ENCODE measurements at regions not wholly inside any gene's neighbourhood (a gene's known extent, or its start where the extent isn't known, plus 50 kb on each side); places are given as distances from the start of the nearest gene placed in this dataset.

GRCh38 chr21:19048098-19048672 is 644.6 kb upstream of the TMPRSS15 start:
- H2AK5ac ChIP-seq (ENCODE audit: low read length, severe bottlenecking) = no peak overlapping the region
- no peaks in the 10 kb centered on the region for H3K27me3 ChIP-seq (ENCODE audit: control insufficient read depth in 1 of 2, insufficient read depth in 1 of 2, low read length in 2 of 2)
- no peak overlapping the region for H2AFZ ChIP-seq (ENCODE audit: low read depth, low read length)
- no peak overlapping the region for H3K23ac ChIP-seq (ENCODE audit: low read length in 2 of 2)
- 56% methylated on average over 4 of the region's 4 CpGs for WGBS
- H4K8ac ChIP-seq (ENCODE audit: low read length) = no peak overlapping the region
- no peaks in the 10 kb centered on the region for H3K36me3 ChIP-seq (ENCODE audit: control insufficient read depth in 1 of 2, insufficient read depth in 2 of 2, low read depth in 1 of 2, low read length in 2 of 2)
- no peak overlapping the region for H3K14ac ChIP-seq (ENCODE audit: low read length in 2 of 2)
- no peak overlapping the region for H3K4me3 ChIP-seq (ENCODE audit: insufficient read depth in 1 of 2, low read depth in 1 of 2, low read length in 2 of 2)
- H3K4me2 ChIP-seq (ENCODE audit: low read length, poor library complexity, severe bottlenecking) = no peak overlapping the region
- no peak overlapping the region for H2BK120ac ChIP-seq (ENCODE audit: low read depth, low read length)
- no peak overlapping the region for H2BK15ac ChIP-seq (ENCODE audit: low read depth, poor library complexity, severe bottlenecking)
- H3K79me1 ChIP-seq (replicated peaks; ENCODE audit: low read length, poor library complexity, severe bottlenecking) = no peaks in the 10 kb centered on the region
- no peak overlapping the region for H3K27ac ChIP-seq (ENCODE audit: low read length, poor library complexity, severe bottlenecking)
- no peaks in the 10 kb centered on the region for H3K4me1 ChIP-seq (ENCODE audit: control insufficient read depth, insufficient read depth, low read depth, low read length)
- H3K4ac ChIP-seq (ENCODE audit: low read depth in 1 of 2, low read length in 2 of 2) = no peak overlapping the region
- H2BK5ac ChIP-seq (ENCODE audit: low read depth, low read length, poor library complexity, severe bottlenecking) = no peak overlapping the region
- H4K91ac ChIP-seq (ENCODE audit: low read length) = no peak overlapping the region
- H3K18ac ChIP-seq (ENCODE audit: low read depth in 1 of 2, low read length in 2 of 2) = no peak overlapping the region
- no peak overlapping the region for H2BK12ac ChIP-seq (ENCODE audit: low read length in 2 of 2)
- no peak for DNase-seq
- H3K9me3 ChIP-seq (ENCODE audit: control insufficient read depth, low read length) = peaks cover 18% of the 10 kb centered on the region
- H3K9ac ChIP-seq (ENCODE audit: low read length) = no peak overlapping the region

- no peak overlapping the region for H2BK120ac ChIP-seq (ENCODE audit: low read depth, low read length)
Observed at GRCh38 chr21:19049567-19049966, 646.0 kb upstream of the TMPRSS15 start.

GRCh38 chr21:19065164-19065563 is 661.6 kb upstream of the TMPRSS15 start:
- no peak overlapping the region for H2AK5ac ChIP-seq (ENCODE audit: low read length, severe bottlenecking)
- H4K91ac ChIP-seq (ENCODE audit: low read length) = no peak overlapping the region
- no peak overlapping the region for H3K14ac ChIP-seq (ENCODE audit: low read length in 2 of 2)
- H3K9me3 ChIP-seq (ENCODE audit: control insufficient read depth, low read length) = peaks cover 12% of the 10 kb centered on the region
- DNase-seq = no peak
- no peak overlapping the region for H2BK120ac ChIP-seq (ENCODE audit: low read depth, low read length)
- no peak overlapping the region for H3K4ac ChIP-seq (ENCODE audit: low read depth in 1 of 2, low read length in 2 of 2)
- WGBS = 77% methylated on average over 5 of the region's 8 CpGs
- H3K4me2 ChIP-seq (ENCODE audit: low read length, poor library complexity, severe bottlenecking) = no peak overlapping the region
- H3K79me1 ChIP-seq (replicated peaks; ENCODE audit: low read length, poor library complexity, severe bottlenecking) = no peaks in the 10 kb centered on the region
- H4K8ac ChIP-seq (ENCODE audit: low read length) = no peak overlapping the region
- H3K18ac ChIP-seq (ENCODE audit: low read depth in 1 of 2, low read length in 2 of 2) = no peak overlapping the region
- no peaks in the 10 kb centered on the region for H3K27me3 ChIP-seq (ENCODE audit: control insufficient read depth in 1 of 2, insufficient read depth in 1 of 2, low read length in 2 of 2)
- H2BK15ac ChIP-seq (ENCODE audit: low read depth, poor library complexity, severe bottlenecking) = no peak overlapping the region
- no peak overlapping the region for H2BK5ac ChIP-seq (ENCODE audit: low read depth, low read length, poor library complexity, severe bottlenecking)
- H2AFZ ChIP-seq (ENCODE audit: low read depth, low read length) = no peak overlapping the region
- H3K9ac ChIP-seq (ENCODE audit: low read length) = no peak overlapping the region
- no peak overlapping the region for H3K4me3 ChIP-seq (ENCODE audit: insufficient read depth in 1 of 2, low read depth in 1 of 2, low read length in 2 of 2)
- H3K4me1 ChIP-seq (ENCODE audit: control insufficient read depth, insufficient read depth, low read depth, low read length) = no peaks in the 10 kb centered on the region
- no peaks in the 10 kb centered on the region for H3K36me3 ChIP-seq (ENCODE audit: control insufficient read depth in 1 of 2, insufficient read depth in 2 of 2, low read depth in 1 of 2, low read length in 2 of 2)
- H2BK12ac ChIP-seq (ENCODE audit: low read length in 2 of 2) = no peak overlapping the region
- no peak overlapping the region for H3K23ac ChIP-seq (ENCODE audit: low read length in 2 of 2)
- no peak overlapping the region for H3K27ac ChIP-seq (ENCODE audit: low read length, poor library complexity, severe bottlenecking)

More at GRCh38 chr21:19049567-19049966, 646.0 kb upstream of the TMPRSS15 start:
- DNase-seq = no peak
- Histone ChIP-seq H3K27me3 (ENCODE audit: control insufficient read depth in 1 of 2, insufficient read depth in 1 of 2, low read length in 2 of 2) (no peaks in the 10 kb centered on the region), H2AFZ (ENCODE audit: low read depth, low read length) (no peak overlapping the region), H3K14ac (ENCODE audit: low read length in 2 of 2) (no peak overlapping the region), H2BK5ac (ENCODE audit: low read depth, low read length, poor library complexity, severe bottlenecking) (no peak overlapping the region), H3K9ac (ENCODE audit: low read length) (no peak overlapping the region), H3K4ac (ENCODE audit: low read depth in 1 of 2, low read length in 2 of 2) (no peak overlapping the region), H4K91ac (ENCODE audit: low read length) (no peak overlapping the region), H3K18ac (ENCODE audit: low read depth in 1 of 2, low read length in 2 of 2) (no peak overlapping the region), H2BK15ac (ENCODE audit: low read depth, poor library complexity, severe bottlenecking) (no peak overlapping the region), H2BK12ac (ENCODE audit: low read length in 2 of 2) (no peak overlapping the region), H3K79me1 (replicated peaks; ENCODE audit: low read length, poor library complexity, severe bottlenecking) (no peaks in the 10 kb centered on the region), H3K9me3 (ENCODE audit: control insufficient read depth, low read length) (peaks cover 26% of the 10 kb centered on the region), H3K4me2 (ENCODE audit: low read length, poor library complexity, severe bottlenecking) (no peak overlapping the region), H3K23ac (ENCODE audit: low read length in 2 of 2) (no peak overlapping the region), H3K4me1 (ENCODE audit: control insufficient read depth, insufficient read depth, low read depth, low read length) (no peaks in the 10 kb centered on the region), H3K4me3 (ENCODE audit: insufficient read depth in 1 of 2, low read depth in 1 of 2, low read length in 2 of 2) (no peak overlapping the region), H2AK5ac (ENCODE audit: low read length, severe bottlenecking) (no peak overlapping the region), H3K27ac (ENCODE audit: low read length, poor library complexity, severe bottlenecking) (no peak overlapping the region), H3K36me3 (ENCODE audit: control insufficient read depth in 1 of 2, insufficient read depth in 2 of 2, low read depth in 1 of 2, low read length in 2 of 2) (no peaks in the 10 kb centered on the region), H4K8ac (ENCODE audit: low read length) (no peak overlapping the region)
- 67% methylated on average over 3 of the region's 4 CpGs for WGBS

- no peaks in the 10 kb centered on the region for H3K4me1 ChIP-seq (ENCODE audit: control insufficient read depth, insufficient read depth, low read depth, low read length)
- H2BK120ac ChIP-seq (ENCODE audit: low read depth, low read length) = no peak overlapping the region
- H3K4ac ChIP-seq (ENCODE audit: low read depth in 1 of 2, low read length in 2 of 2) = no peak overlapping the region
- no peaks in the 10 kb centered on the region for H3K36me3 ChIP-seq (ENCODE audit: control insufficient read depth in 1 of 2, insufficient read depth in 2 of 2, low read depth in 1 of 2, low read length in 2 of 2)
- no peak overlapping the region for H3K9ac ChIP-seq (ENCODE audit: low read length)
- H2BK15ac ChIP-seq (ENCODE audit: low read depth, poor library complexity, severe bottlenecking) = no peak overlapping the region
- H2BK5ac ChIP-seq (ENCODE audit: low read depth, low read length, poor library complexity, severe bottlenecking) = no peak overlapping the region
- H3K9me3 ChIP-seq (ENCODE audit: control insufficient read depth, low read length) = peaks cover 13% of the 10 kb centered on the region
- no peak overlapping the region for H2AK5ac ChIP-seq (ENCODE audit: low read length, severe bottlenecking)
- H3K14ac ChIP-seq (ENCODE audit: low read length in 2 of 2) = no peak overlapping the region
- no peaks in the 10 kb centered on the region for H3K79me1 ChIP-seq (replicated peaks; ENCODE audit: low read length, poor library complexity, severe bottlenecking)
- 75% methylated on average over 1 of the region's 1 CpG for WGBS
- H3K18ac ChIP-seq (ENCODE audit: low read depth in 1 of 2, low read length in 2 of 2) = no peak overlapping the region
- H3K23ac ChIP-seq (ENCODE audit: low read length in 2 of 2) = no peak overlapping the region
- H3K27me3 ChIP-seq (ENCODE audit: control insufficient read depth in 1 of 2, insufficient read depth in 1 of 2, low read length in 2 of 2) = no peaks in the 10 kb centered on the region
- no peak overlapping the region for H3K4me2 ChIP-seq (ENCODE audit: low read length, poor library complexity, severe bottlenecking)
- H4K8ac ChIP-seq (ENCODE audit: low read length) = no peak overlapping the region
- no peak overlapping the region for H3K4me3 ChIP-seq (ENCODE audit: insufficient read depth in 1 of 2, low read depth in 1 of 2, low read length in 2 of 2)
- no peak for DNase-seq
- H3K27ac ChIP-seq (ENCODE audit: low read length, poor library complexity, severe bottlenecking) = no peak overlapping the region
- no peak overlapping the region for H2BK12ac ChIP-seq (ENCODE audit: low read length in 2 of 2)
- H4K91ac ChIP-seq (ENCODE audit: low read length) = no peak overlapping the region
- no peak overlapping the region for H2AFZ ChIP-seq (ENCODE audit: low read depth, low read length)
Observed at GRCh38 chr21:19076031-19076430, 672.4 kb upstream of the TMPRSS15 start.

All from mesenchymal stem cell (in vitro differentiated cells and primary cell).